Suprapubic skin (tissue), 4 donors: ENCODE measurements at regions not wholly inside any gene's neighbourhood (a gene's known extent, or its start where the extent isn't known, plus 50 kb on each side); places are given as distances from the start of the nearest gene placed in this dataset.

Source experiments
- EP300 ChIP-seq: sonication (generic); formaldehyde crosslinking; IDR thresholded peaks from one replicate; pipeline ENCODE4 v1.6.1; 2017; ENCODE audit warnings: antibody characterized with exemption
- POLR2A ChIP-seq, 2 donors: fragments of 450-650 bp; IDR thresholded peaks; one replicate each; pipeline ENCODE4 v1.6.1; 2017; ENCODE audit warnings: antibody characterized with exemption in 2 of 2, mild to moderate bottlenecking in 2 of 2, moderate library complexity in 2 of 2
- POLR2AphosphoS5 ChIP-seq, 3 donors: sonication (generic); formaldehyde crosslinking; IDR thresholded peaks; one replicate each; pipeline ENCODE4 v1.6.1; 2017; ENCODE audit warnings: antibody characterized with exemption in 3 of 3
- TF ChIP-seq, protein P1 (sequence below), 2 donors: fragments of 200-600 bp in 1 of 2; fragments of 450-650 bp in 1 of 2; sonication (generic) in 1 of 2; IDR thresholded peaks; one replicate each; pipeline ENCODE4 v1.5.1; 2016 to 2019; ENCODE audit warnings: antibody characterized with exemption in 2 of 2, mild to moderate bottlenecking in 1 of 2, moderate library complexity in 1 of 2

GRCh38 chr12:58803908-58804307, 116.4 kb downstream of the LRIG3 start:
- TF ChIP-seq, protein P1, sequence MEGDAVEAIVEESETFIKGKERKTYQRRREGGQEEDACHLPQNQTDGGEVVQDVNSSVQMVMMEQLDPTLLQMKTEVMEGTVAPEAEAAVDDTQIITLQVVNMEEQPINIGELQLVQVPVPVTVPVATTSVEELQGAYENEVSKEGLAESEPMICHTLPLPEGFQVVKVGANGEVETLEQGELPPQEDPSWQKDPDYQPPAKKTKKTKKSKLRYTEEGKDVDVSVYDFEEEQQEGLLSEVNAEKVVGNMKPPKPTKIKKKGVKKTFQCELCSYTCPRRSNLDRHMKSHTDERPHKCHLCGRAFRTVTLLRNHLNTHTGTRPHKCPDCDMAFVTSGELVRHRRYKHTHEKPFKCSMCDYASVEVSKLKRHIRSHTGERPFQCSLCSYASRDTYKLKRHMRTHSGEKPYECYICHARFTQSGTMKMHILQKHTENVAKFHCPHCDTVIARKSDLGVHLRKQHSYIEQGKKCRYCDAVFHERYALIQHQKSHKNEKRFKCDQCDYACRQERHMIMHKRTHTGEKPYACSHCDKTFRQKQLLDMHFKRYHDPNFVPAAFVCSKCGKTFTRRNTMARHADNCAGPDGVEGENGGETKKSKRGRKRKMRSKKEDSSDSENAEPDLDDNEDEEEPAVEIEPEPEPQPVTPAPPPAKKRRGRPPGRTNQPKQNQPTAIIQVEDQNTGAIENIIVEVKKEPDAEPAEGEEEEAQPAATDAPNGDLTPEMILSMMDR (IDR thresholded peaks at IDR 0.05), result no peak
- TF ChIP-seq POLR2AphosphoS5 (IDR thresholded peaks at IDR 0.05) (no peak), EP300 (no peak), POLR2A (IDR thresholded peaks at IDR 0.05) (no peak)
